ENCODE measurements at regions not wholly inside any gene's neighbourhood (a gene's known extent, or its start where the extent isn't known, plus 50 kb on each side); places are given as distances from the start of the nearest gene placed in this dataset.

DNA sequence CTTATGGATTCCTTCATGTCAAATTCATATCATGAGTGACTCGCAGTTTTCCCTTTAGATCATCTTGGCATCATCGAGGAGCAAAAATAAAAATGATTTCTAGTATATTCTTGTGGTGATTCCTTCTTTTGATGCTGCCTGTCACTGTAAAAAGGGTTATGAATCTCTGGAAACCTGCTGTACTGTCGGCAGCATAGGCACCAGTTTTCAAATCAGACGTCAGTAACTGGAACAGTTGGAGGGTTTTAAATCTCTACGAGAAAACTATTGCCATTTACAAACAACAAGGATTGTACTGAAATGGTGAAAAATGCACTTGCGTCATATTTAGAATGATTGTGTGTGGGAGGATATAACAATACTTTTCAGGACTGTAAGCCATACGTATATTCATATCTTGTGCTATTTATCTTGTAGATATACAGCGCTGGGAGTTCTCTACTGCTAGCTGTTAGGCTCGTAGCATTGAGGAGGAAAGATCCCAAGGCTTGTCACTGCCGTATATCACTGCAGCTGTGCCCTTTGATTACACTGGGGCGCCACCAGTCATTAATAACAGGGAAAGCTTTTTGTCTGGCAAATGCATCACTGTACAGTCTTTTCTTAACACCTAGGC lies 320.7 kb downstream of the MTX2 start:
- H3K4me3 ChIP-seq (ENCODE audit: control insufficient read depth, low read depth, low read length) = no peak overlapping the region
- DNase-seq (ENCODE audit: low read depth) = no peak
- TF ChIP-seq, protein P1, sequence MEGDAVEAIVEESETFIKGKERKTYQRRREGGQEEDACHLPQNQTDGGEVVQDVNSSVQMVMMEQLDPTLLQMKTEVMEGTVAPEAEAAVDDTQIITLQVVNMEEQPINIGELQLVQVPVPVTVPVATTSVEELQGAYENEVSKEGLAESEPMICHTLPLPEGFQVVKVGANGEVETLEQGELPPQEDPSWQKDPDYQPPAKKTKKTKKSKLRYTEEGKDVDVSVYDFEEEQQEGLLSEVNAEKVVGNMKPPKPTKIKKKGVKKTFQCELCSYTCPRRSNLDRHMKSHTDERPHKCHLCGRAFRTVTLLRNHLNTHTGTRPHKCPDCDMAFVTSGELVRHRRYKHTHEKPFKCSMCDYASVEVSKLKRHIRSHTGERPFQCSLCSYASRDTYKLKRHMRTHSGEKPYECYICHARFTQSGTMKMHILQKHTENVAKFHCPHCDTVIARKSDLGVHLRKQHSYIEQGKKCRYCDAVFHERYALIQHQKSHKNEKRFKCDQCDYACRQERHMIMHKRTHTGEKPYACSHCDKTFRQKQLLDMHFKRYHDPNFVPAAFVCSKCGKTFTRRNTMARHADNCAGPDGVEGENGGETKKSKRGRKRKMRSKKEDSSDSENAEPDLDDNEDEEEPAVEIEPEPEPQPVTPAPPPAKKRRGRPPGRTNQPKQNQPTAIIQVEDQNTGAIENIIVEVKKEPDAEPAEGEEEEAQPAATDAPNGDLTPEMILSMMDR (conservative IDR thresholded peaks at IDR 0.05; ENCODE audit: control insufficient read depth, insufficient read depth, low read depth, low read length) = no peak

DNA sequence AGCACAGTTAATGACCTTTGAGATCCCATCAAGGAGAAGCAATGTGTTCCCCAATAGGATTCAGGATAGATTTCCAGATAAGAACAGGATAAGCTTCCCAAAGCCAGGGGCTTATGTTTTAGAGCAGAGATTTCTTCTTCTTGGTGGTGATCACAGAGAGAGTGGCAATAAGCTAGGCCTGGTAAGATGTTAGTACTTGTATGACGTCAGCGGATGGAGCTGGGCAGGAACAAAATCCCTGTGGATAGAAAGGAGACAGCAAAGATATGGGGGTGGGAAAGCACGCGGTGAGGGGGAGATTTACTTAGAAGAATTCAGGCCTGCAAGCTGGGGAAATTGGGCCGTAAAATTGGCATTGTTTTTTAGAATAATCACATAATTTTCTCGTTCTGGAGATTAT lies 323.0 kb downstream of the MTX2 start:
- TF ChIP-seq, protein P1 (conservative IDR thresholded peaks at IDR 0.05; ENCODE audit: control insufficient read depth, insufficient read depth, low read depth, low read length) = no peak
- no peak overlapping the region for H3K4me3 ChIP-seq (ENCODE audit: control insufficient read depth, low read depth, low read length)
- DNase-seq (ENCODE audit: low read depth) = no peak

DNA sequence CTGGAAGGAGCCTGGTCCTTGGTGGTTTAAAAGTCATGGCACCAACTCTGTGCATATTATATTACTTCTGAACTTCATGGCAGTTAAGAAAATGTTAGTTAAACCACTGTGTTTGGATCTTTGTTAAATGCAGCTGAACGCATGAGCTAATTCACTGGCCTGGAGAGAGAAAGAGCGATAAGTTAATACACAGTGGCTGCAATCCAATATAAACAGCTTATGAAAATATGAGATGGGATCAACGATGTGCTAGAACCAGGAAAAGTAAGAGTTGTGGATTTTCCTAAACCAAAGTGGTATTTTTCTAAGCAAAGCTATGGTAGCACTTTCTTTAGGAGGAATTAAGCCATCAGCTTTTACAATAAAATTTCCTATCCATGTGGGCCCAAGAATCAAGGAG lies 326.7 kb downstream of the MTX2 start:
- no peak for DNase-seq (ENCODE audit: low read depth)
- no peak overlapping the region for H3K4me3 ChIP-seq (ENCODE audit: control insufficient read depth, low read depth, low read length)

DNA sequence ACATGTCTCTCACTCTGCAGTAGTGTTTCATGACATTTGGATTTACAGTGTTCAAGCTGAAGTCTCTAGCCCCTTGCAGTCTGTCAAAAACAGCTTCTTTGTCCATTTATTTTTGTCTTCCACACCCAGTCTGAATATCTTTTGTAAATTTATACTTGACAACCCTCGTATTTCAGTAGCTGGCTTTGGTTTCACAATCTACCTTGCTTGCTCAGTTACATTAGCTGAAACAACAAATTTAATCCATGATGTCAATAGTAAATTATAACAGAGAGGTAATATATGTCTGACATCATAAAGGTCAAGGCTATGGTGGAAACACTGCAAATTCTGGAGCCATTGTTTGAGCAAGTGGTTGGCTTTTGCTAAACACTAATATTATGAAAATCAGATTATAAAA lies 328.7 kb downstream of the MTX2 start:
- TF ChIP-seq, protein P1 (conservative IDR thresholded peaks at IDR 0.05; ENCODE audit: control insufficient read depth, insufficient read depth, low read depth, low read length) = no peak
- H3K4me3 ChIP-seq (ENCODE audit: control insufficient read depth, low read depth, low read length) = no peak overlapping the region
- DNase-seq (ENCODE audit: low read depth) = no peak

More for the DNA sequence above, 326.7 kb downstream of the MTX2 start:
- TF ChIP-seq, protein P1 (conservative IDR thresholded peaks at IDR 0.05; ENCODE audit: control insufficient read depth, insufficient read depth, low read depth, low read length) = no peak

DNA sequence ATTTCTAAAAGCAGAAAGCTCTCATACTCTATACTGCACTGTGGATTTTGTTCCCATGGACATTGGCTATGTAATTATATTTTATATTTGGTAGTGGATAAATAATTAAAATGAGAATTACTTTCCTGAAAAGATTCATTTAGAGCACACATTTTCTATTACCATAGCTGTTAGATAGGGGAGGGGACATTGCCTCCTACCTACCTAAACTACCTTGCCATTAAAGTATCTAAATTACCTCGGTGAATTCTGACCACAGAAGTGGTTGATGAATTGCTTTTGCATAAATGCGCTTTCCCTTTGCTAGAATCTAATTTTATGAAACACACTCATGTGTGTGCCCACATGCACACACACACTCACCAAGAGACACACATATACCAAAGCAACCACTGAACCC lies 329.1 kb downstream of the MTX2 start:
- TF ChIP-seq, protein P1 (conservative IDR thresholded peaks at IDR 0.05; ENCODE audit: control insufficient read depth, insufficient read depth, low read depth, low read length) = no peak
- H3K4me3 ChIP-seq (ENCODE audit: control insufficient read depth, low read depth, low read length) = no peak overlapping the region
- no peak for DNase-seq (ENCODE audit: low read depth)

DNA sequence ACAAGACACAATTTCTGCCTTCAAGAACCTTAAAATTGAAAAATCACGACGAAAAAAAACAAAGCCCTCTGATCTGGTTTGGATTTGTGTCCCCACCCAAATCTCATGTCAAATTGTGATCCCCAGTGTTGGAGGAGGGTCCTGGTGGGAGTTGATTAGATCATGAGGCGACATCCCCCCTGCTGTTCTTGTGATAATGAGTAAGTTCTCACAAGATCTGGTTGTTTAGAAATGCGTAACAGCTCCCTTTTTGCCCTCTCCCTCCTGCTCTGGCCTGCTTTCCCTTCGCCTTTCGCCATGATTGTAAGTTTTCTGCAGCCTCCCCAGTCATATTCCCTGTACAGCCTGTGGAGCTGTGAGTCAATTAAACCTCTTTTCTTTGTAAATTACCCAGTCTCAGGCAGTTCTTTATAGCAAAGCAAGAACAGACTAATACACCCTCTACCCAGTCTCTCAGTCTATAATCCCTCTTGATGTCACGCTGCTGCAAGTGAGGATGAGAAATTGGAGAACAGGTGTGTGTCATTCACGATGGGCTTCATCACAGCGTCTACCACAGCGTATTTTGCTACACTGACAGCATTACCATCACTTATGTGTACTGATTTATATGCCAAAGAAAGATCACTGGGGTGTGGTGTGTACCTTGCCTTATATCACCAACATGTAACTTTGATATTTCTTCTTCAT lies 330.7 kb downstream of the MTX2 start:
- DNase-seq (ENCODE audit: low read depth) = no peak
- TF ChIP-seq, protein P1 (conservative IDR thresholded peaks at IDR 0.05; ENCODE audit: control insufficient read depth, insufficient read depth, low read depth, low read length) = no peak
- H3K4me3 ChIP-seq (ENCODE audit: control insufficient read depth, low read depth, low read length) = no peak overlapping the region
